Choroid plexus epithelial cell (primary cell): ENCODE measurements at regions not wholly inside any gene's neighbourhood (a gene's known extent, or its start where the extent isn't known, plus 50 kb on each side); places are given as distances from the start of the nearest gene placed in this dataset.
"Not testable (repeated sequence)": the region's sequence is repeated elsewhere in the genome, so short reads cannot be mapped to it uniquely, and the experiment has no call there.

ENCODE experiments used
- DNase-seq: peaks from one replicate; pipeline ENCODE4 v3.0.0-alpha.2; 2010; ENCODE audit warnings: low read depth
- H3K4me3 ChIP-seq: 2 replicates; pipeline ENCODE4 v1.5.1; 2011; ENCODE audit warnings: low read depth, mild to moderate bottlenecking, control low read depth, low read length, moderate library complexity
- TF ChIP-seq, protein P1 (sequence below): conservative IDR thresholded peaks from 2 replicates; pipeline ENCODE4 v1.5.1; 2011; ENCODE audit warnings: low read depth, mild to moderate bottlenecking, control low read depth, inconsistent platforms, low read length, moderate library complexity

DNA sequence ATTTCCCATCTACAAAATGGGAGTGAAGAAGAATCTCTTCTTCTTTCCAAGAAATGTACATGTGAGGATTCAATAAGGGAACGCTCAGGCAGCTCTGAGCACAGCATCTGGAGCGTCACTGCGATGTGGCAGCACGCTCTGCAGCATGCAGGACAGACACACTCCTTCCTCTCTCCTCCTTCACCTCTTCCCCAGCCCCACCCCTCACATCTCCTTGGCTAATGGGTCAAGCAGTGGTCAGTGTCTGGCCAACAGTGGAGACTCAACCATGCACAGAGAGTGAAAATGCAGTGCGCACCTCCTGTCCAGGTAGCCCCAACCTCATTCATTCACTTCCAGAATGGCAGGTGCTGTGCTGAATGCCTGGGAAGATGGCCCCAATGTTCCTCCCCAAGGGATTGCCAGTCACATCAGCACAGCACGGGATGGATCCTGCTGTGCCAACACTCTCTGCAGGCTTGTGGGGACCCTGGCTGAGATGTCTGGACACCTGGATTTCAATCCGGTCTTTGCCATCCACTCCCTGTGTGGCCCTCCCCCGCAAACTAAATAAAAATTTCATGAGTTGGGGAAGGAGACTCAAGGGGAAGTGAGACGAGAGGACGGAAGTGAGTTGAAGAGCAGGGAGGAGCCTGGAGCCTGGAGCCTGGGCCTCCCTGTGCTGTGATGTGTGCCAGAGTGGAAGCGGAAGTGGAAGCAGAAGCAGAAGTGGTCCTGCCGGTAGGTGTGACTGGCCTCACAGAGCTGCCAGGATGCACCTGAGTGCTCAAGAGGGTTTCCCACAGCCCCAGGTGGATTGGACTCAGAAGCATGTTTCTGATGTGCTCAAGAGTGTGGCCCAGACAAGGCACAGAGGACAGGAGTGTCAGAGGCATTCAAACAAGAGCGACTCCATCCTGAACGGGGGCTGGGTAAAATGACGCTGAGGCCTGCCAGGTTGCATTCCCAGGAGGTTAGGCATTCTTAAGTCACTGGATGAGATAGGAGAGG lies 163.9 kb downstream of the SMAD6 start:
- no peak for DNase-seq
- H3K4me3 ChIP-seq, result no peak overlapping the region
- TF ChIP-seq, protein P1, sequence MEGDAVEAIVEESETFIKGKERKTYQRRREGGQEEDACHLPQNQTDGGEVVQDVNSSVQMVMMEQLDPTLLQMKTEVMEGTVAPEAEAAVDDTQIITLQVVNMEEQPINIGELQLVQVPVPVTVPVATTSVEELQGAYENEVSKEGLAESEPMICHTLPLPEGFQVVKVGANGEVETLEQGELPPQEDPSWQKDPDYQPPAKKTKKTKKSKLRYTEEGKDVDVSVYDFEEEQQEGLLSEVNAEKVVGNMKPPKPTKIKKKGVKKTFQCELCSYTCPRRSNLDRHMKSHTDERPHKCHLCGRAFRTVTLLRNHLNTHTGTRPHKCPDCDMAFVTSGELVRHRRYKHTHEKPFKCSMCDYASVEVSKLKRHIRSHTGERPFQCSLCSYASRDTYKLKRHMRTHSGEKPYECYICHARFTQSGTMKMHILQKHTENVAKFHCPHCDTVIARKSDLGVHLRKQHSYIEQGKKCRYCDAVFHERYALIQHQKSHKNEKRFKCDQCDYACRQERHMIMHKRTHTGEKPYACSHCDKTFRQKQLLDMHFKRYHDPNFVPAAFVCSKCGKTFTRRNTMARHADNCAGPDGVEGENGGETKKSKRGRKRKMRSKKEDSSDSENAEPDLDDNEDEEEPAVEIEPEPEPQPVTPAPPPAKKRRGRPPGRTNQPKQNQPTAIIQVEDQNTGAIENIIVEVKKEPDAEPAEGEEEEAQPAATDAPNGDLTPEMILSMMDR, result no peak

DNA sequence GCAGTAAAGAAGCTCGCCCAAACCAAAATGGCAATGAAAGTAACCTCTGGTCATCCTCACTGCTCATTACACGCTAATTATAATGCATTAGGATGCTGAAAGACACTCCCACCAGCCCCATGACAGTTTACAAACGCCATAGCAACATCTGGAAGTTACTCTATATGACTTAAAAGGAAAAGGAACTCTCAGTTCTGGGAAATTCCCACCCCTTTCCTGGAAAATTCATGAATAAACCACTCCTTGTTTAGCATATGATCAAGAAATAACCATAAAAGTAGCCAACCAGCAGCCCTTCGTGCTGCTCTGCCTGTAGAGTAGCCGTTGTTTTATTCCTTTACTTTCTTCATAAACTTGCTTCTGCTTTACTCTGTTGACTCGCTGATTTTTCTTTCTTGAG lies 164.6 kb downstream of the SMAD6 start:
- TF ChIP-seq, protein P1, result no peak
- no peak for DNase-seq
- no peak overlapping the region for H3K4me3 ChIP-seq

DNA sequence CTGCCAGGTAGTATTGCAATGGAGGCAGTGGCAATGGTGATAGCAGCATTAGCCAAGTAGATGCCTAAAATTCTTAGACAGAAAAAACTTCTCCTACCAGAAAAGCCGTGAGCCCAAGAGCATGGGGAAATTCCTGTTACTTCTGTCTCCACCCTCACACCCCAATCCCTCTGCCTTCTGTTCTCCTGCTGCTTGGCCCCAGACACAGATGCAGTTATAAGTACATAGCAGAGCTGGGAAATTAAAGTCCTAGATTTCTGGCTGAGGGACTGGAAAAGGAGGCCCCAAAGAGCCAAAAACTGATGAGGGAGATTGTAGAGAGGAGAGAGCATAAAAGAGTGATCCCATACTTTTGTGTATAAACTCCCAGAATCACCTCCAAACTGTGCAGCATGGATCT lies 166.9 kb downstream of the SMAD6 start:
- no peak for DNase-seq
- TF ChIP-seq, protein P1, result no peak
- no peak overlapping the region for H3K4me3 ChIP-seq

DNA sequence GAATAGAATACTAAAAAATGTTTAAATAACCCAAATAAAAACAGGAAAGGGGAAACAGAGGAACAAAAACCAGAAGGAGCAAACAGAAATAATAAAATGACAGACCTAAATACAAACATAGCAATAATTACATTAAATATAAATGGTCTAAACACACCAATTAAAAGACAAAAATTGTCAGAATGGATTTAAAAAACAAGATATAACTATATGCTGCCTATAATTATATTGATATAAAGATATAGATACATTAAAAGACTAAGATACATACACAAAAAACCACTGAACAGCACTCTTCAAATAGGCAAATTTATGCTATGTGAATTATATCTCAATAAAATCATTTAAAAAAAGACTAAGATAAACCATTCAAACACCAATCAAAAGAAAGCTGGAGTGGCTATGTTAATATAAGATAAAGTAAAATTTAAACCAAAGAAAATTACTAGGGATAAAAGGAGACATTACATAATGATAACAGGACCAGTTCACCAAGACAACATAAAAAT lies 168.9 kb downstream of the SMAD6 start:
- DNase-seq, result no peak
- no peak overlapping the region for H3K4me3 ChIP-seq
- TF ChIP-seq, protein P1, result no peak

DNA sequence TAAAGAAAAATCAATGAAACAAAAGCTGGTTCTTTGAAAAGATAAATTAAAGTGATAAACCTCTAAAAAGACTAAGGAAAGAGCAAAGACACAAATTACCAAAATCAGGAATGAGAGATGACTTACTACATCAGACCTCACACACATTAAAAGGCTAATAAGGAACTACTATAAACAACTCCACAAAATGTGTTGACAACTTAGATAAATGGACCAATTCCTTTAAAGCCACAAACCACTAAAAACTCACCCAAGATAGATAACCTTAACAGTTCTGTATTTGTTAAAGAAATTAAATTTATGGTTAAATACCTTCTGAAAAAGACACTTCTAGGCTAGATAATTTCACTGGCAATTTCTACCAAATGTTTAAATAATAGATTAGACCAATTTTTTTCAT lies 170.4 kb downstream of the SMAD6 start:
- TF ChIP-seq, protein P1, result no peak
- no peak overlapping the region for H3K4me3 ChIP-seq
- DNase-seq, result peak; percentile 42

DNA sequence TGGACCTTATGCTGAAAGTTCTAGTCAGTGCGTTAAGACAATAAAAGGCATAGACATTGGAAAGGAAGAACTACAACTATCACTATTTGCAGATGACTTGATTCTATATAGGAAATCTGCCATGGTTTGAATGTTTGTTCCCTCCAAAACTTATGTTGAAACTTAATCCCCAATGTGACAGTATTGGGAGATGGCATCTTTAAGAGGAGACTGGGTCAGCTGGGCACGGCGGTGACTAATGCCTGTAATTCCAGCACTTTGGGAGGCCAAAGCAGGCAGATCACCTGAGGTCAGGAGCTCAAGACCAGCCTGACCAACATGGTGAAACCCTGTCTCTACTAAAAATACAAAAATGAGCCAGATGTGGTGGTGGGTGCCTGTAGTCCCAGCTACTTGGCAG lies 171.3 kb downstream of the SMAD6 start:
- H3K4me3 ChIP-seq, DNase-seq: not testable (repeated sequence)

DNA sequence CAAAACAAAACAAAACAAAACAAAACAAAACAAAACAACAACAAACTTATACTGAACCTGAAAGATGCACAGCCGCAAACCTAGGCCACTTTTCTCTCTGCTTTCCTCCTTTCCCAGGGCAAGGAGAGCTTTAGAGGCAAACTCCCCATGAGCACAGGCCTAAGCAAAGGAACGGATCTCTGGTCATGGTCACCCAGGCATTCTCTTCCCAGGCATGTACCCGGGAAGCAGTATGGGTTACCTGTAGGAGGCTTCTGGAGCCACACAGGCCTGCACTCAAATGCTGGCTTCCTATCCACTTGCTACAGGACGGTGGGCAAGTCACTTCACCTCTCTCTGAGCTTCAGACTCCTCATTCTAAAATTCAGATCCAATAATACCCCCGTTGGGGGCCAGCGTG lies 171.8 kb downstream of the SMAD6 start:
- no peak overlapping the region for H3K4me3 ChIP-seq
- no peak for DNase-seq
- TF ChIP-seq, protein P1, result no peak
